SKM-1 treated with dmso at 0.1 percent for 144 hours (cell line): ENCODE measurements at regions not wholly inside any gene's neighbourhood (a gene's known extent, or its start where the extent isn't known, plus 50 kb on each side); places are given as distances from the start of the nearest gene placed in this dataset.
A peak's percentile ranks its signal among the peaks of the same experiment; 100 is the strongest.
"Not testable (repeated sequence)": the region's sequence is repeated elsewhere in the genome, so short reads cannot be mapped to it uniquely, and the experiment has no call there.

Experiments used
- DNase-seq: peaks from one replicate; lab custom pipeline; 2025; ENCODE audit not compliant: unreplicated experiment; lab: John Stamatoyannopoulos, UW

- no peak for DNase-seq
Measured at GRCh38 chr6:134584847-134585516, 267.1 kb upstream of the SGK1 start.

- DNase-seq, result no peak
Measured at GRCh38 chr6:134577998-134578397, 260.1 kb upstream of the SGK1 start.

- DNase-seq, result no peak
Measured at GRCh38 chr6:134575221-134575620, 257.3 kb upstream of the SGK1 start.

- DNase-seq, result peak; percentile 10
Measured at GRCh38 chr6:134574491-134574890, 256.6 kb upstream of the SGK1 start.

GRCh38 chr6:134569996-134570395 lies 252.1 kb upstream of the SGK1 start:
- DNase-seq, result not testable (repeated sequence)

- DNase-seq, result no peak
Measured at GRCh38 chr6:134564705-134565104, 246.8 kb upstream of the SGK1 start.

GRCh38 chr6:134560019-134560418 lies 242.1 kb upstream of the SGK1 start:
- DNase-seq, result no peak

- DNase-seq, result no peak
Measured at GRCh38 chr6:134557509-134557908, 239.6 kb upstream of the SGK1 start.

- DNase-seq, result no peak
Measured at GRCh38 chr6:134555672-134556071, 237.8 kb upstream of the SGK1 start.

- no peak for DNase-seq
Measured at GRCh38 chr6:134553936-134554335, 236.0 kb upstream of the SGK1 start.

GRCh38 chr6:134551245-134551960 lies 233.5 kb upstream of the SGK1 start:
- no peak for DNase-seq

GRCh38 chr6:134550604-134551003 lies 232.7 kb upstream of the SGK1 start:
- no peak for DNase-seq

GRCh38 chr6:134549854-134550253 lies 231.9 kb upstream of the SGK1 start:
- no peak for DNase-seq

GRCh38 chr6:134546962-134547645 lies 229.2 kb upstream of the SGK1 start:
- no peak for DNase-seq

GRCh38 chr6:134544737-134545136 lies 226.8 kb upstream of the SGK1 start:
- DNase-seq, result peak; percentile 73

GRCh38 chr6:134543128-134543527 lies 225.2 kb upstream of the SGK1 start:
- DNase-seq, result no peak

- DNase-seq, result no peak
Measured at GRCh38 chr6:134541001-134541400, 223.1 kb upstream of the SGK1 start.

- DNase-seq, result no peak
Measured at GRCh38 chr6:134539865-134540323, 222.0 kb upstream of the SGK1 start.

- DNase-seq, result not testable (repeated sequence)
Measured at GRCh38 chr6:134537765-134538164, 219.9 kb upstream of the SGK1 start.

GRCh38 chr6:134537146-134537555 lies 219.2 kb upstream of the SGK1 start:
- DNase-seq, result no peak

GRCh38 chr6:134535831-134536230 lies 217.9 kb upstream of the SGK1 start:
- DNase-seq, result peak; percentile 4

- DNase-seq, result no peak
Measured at GRCh38 chr6:134534708-134535149, 216.8 kb upstream of the SGK1 start.
